ENCODE measurements at regions not wholly inside any gene's neighbourhood (a gene's known extent, or its start where the extent isn't known, plus 50 kb on each side); places are given as distances from the start of the nearest gene placed in this dataset.
A peak's percentile ranks its signal among the peaks of the same experiment; 100 is the strongest.

DNA sequence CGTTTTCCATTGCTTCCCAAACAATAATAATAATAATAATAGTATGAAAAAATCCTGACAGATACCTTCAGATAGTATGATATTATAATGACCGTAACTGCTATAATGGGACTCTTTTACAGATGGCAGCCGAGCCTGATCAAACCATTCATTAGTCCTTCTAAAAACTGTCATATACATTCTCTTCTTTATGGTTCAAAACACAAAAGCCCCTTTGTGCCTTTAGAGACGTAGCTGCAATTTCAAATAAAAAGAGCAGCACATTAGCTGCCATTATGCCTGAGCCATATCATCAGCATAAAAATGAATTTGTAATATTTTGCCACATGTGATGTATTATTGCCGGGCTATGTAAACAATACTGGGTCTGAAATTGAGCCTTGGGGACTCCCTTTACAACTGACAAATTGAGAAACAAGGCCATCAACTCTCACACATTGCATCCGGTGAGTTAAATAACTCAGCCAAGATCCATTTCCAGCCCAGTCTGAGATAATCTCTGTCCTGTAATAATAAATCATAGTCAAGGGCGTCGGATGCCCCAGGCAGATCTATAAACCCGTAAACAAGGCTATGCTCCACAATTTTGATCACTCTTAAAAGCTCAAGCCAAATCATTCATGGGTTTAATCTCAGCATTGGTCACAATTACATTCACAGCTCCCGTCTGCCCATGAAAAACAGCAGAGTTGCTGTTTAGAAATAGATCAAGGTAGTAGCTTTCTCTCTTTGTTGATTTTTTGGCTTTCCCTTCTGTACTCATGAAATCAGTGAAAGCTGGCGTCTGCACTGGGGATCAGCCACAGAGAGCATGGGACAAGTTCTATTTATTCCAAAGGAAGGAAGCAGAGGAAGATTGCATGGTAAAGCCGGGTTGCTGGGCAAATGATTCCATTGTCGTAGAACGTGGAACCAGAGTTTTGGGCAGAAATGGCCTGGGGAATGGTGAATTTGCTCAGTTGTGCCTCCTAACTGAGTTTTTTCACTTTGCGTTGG, 150.1 kb upstream of the BMPER start:
- DNase-seq (ENCODE audit: low read depth), result no peak

DNA sequence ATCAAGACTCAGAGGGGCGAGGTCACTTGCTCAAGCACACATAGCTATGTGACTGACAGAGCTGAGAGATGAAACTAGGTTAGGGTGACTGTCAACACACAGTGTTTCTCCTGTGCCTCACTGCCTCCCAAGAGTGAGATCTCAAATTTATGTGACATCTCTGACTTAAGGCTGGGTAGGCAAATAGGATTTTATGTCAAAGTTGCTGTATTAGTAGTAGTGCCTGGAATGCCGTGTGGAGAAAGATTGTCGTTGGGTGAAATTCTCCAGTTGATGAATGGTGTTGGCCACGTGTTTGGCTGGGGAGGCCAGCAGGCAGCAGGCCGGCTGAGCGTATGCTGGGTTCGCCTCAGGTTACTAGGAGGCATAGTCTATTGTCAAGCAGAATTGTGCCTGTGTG, 148.3 kb upstream of the BMPER start:
- no peak for DNase-seq (ENCODE audit: low read depth)

- DNase-seq (ENCODE audit: low read depth), result no peak
Measured at GRCh38 chr7:33757563-33758165, 147.7 kb upstream of the BMPER start.

- no peak for DNase-seq (ENCODE audit: low read depth)
Measured at GRCh38 chr7:33760146-33760545, 145.2 kb upstream of the BMPER start.

- no peak for DNase-seq (ENCODE audit: low read depth)
Measured at GRCh38 chr7:33760834-33761233, 144.5 kb upstream of the BMPER start.

DNA sequence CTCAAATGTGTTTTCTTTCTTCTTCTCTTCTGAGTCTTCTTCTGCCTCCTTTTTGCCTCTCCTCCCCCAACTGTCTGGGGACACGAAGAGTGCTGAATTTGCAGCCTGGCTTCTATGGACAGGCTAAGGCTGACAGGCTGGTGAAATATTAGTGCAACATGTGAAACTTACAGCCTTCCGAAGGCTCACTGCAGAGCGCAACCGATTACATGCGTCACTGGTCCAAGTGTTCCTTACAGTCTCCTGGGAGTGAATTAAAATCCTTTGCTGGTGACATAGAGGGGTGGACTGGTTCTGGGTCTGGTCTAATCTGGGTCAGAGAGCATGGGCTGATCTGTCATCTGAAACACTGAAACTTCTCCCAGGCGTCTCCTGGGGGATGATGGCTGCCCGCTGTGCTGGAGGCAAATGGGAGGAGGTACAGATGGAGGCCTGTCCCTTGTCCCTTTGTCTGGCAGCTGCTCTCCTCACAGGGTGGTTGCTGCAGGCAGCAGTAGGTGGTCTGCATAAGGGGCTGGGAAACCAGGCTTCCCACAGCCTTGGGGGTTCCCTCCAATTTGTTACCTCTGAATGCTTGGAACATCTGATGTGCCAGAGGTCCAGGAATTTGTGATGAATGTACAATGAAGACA, 143.8 kb upstream of the BMPER start:
- DNase-seq (ENCODE audit: low read depth), result no peak

DNA sequence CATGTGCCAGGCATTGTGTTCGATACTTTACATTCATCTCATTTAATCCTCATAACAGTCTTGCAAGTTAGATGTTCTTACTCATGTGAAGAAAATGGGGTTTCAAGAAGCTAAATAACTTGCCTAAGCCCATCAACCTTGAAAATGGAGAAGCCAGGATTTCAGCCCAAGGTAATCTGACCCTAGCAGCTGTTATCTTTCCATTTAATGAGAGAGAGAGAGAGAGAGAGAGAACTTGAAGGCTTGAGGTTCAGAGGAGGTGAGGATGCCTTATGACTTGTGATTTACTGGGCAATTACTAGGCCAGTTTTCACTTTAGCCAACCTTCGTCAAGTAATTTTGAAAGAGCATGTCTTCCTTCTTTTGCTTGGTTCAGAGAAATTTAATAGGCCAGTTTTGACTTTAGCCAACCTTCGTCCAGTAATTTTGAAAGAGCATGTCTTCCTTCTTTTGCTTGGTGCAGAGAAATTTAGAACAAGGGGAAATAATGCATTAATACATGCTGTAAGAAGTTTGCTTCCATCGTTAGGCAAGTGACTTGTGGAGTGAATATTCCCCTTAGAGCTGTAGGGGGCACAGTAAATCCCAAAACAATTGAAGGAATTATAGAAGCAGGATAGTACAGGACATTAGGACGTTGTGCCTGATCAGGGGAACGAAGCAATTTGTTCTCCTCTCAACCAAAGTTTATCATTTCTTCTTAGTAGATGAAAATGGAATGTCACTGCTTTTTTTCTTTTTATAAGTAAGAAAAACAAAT, 143.0 kb upstream of the BMPER start:
- DNase-seq (ENCODE audit: low read depth), result no peak

DNA sequence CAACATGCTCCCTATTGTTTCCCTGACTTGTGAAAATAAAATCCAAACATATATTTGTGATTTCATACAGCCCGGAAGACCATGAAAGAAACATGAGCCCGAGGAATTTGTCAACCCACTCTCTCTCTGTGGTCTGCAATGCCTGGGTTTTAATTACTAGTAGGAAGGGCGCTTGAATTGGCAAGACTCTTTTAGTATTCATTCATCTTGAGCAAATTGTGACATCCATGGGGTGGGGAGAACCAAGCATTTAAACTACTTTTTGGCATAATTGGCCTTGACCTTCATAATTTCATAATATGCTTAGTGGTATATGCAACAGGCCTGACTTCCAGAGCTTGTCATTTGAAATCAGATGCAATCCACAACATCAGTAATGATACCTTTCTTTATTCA, 142.4 kb upstream of the BMPER start:
- no peak for DNase-seq (ENCODE audit: low read depth)

DNA sequence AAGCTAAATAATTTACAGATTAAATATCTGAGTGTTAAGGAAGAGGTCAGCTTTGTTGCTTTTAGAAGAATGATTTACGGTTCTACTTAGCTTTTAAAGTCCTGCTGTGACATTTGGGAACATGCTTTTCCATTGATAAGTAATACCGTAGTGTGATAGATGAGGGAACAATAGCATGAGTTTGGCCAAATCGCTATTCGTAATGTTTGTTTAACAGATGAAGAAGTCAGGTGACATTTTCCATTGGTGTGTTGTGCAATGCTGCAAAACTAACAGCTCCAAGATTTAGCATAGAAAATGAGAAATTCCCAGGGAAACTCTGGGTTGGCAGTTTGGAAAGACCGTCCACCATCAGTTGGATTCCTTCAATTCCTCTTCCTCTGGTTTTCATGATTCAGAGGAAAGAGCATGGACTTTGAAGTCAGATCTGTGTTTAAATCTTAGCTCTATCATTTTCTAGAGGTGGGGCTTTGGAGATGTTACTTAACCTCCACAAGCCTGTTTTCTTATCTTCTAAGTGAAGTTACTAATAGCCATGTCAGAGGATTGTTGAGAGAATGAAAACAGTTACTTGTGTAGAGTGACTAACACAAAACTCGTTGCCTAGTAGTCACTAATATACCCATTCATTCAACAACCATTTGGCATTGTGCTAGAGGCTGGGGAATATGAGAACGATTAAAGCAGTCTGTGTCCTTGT, 140.4 kb upstream of the BMPER start:
- DNase-seq (ENCODE audit: low read depth), result peak; percentile 85

DNA sequence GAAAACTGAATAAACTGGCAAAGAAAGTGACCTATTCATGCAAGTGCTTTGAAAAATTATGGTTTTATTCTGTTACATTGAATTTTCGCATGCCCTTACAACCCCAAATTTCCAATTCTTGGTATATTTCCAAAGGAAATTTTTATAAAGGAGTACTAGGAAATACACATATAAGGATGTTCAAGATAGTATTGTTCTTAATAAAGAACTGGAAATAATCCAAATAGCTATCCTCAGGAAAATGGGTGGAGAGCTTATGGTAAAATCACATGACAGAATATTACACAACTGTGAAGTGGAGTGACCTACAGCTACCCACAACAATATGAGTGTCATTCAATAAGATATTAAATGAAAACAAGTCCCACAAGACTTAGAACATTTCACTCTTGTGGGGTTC, 138.9 kb upstream of the BMPER start:
- DNase-seq (ENCODE audit: low read depth), result no peak

- DNase-seq (ENCODE audit: low read depth), result no peak
Measured at GRCh38 chr7:33769930-33770329, 135.4 kb upstream of the BMPER start.

DNA sequence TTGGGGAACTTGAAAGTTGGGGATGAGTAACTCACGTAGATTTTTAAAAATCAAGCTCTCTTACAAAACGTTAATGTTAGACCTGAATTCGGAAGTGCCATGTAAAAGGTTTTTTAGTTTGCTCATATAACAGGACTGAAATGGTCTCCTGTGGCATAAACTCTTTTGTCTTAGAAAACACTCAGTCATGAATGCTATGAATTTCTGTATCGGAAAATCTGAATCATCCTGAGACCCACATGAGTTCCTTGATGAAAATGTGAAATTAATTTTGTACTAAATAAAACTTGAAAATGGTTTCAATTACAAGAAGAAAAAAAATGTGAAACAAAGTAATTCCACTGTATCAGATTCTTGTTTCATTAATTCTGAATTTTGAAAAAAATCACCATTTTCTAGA, 134.8 kb upstream of the BMPER start:
- no peak for DNase-seq (ENCODE audit: low read depth)

DNA sequence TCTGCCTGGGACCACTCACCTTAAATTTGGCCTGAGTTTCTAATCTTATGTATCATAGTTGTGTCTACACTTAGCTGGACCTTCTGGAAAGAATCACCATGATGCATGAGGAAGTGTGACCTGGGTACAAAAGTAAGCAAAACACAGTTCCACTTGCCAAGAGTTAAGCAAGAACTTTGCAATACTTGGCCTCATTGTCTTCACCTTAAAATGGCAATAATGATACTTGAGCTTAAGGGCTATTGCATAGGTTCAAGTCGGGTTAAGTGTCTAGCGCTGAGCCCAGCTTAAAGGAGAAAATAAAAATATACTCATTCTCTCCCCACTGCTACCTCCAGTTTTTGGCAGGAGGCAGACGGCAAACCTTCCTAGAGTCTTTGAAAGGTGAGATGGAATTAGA, 133.9 kb upstream of the BMPER start:
- DNase-seq (ENCODE audit: low read depth), result no peak

DNA sequence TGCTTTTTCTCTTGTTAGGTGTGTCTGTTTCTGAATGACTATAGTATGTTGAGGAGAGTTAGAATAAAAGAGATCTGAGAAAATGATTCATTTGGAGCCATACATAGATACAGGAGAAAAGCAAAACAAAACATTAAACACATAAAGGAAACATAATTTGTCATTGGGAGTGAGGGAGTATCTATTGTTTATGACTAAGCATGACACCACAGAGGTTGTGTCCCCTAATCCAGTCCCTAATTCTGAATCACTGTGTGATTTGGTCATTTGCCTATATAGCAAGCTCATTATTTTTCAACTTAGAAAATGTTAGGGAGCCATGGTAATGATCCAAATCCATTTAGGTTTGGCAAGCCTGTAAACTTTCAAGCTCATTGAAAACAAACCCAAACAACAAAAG, 132.3 kb upstream of the BMPER start:
- DNase-seq (ENCODE audit: low read depth), result peak; percentile 82

GRCh38 chr7:33774762-33775523, 130.4 kb upstream of the BMPER start:
- DNase-seq (ENCODE audit: low read depth), result peak; percentile 96

DNA sequence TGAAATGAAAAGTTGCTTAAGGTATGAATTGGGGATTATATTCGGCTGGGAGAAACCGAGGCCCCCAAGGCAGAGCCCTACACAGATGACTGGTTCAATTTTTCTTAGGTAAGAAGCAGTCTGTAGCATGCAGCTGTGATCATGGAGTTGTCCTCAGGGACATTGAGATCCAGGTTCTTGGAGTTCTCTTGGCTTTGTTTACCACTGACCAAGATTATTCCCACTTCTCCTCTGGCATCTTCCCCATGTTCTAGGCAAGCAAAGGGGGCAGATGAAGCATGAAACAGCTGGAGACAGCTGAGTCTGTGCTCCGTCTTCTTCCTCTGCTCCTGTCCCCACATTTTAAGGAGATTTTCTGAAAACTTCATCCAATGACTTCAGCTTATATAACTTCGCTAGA, 129.5 kb upstream of the BMPER start:
- no peak for DNase-seq (ENCODE audit: low read depth)

- DNase-seq (ENCODE audit: low read depth), result no peak
Measured at GRCh38 chr7:33776788-33777187, 128.6 kb upstream of the BMPER start.

- DNase-seq (ENCODE audit: low read depth), result no peak
Measured at GRCh38 chr7:33778195-33778594, 127.1 kb upstream of the BMPER start.

- DNase-seq (ENCODE audit: low read depth), result no peak
Measured at GRCh38 chr7:33779216-33779615, 126.1 kb upstream of the BMPER start.

- DNase-seq (ENCODE audit: low read depth), result no peak
Measured at GRCh38 chr7:33781167-33781566, 124.2 kb upstream of the BMPER start.

GRCh38 chr7:33781796-33782195, 123.5 kb upstream of the BMPER start:
- peak; percentile 69 for DNase-seq (ENCODE audit: low read depth)
